GM12874 (cell line): ENCODE measurements at regions not wholly inside any gene's neighbourhood (a gene's known extent, or its start where the extent isn't known, plus 50 kb on each side); places are given as distances from the start of the nearest gene placed in this dataset.

Source experiments
- CTCF ChIP-seq: IDR thresholded peaks from 2 replicates; pipeline ENCODE4 v1.5.1; 2011; ENCODE audit warnings: low read depth, mild to moderate bottlenecking, control low read depth, low read length, moderate library complexity; ENCODE audit not compliant: insufficient read depth

GRCh38 chr10:106267591-106267990 lies 896.9 kb downstream of the SORCS1 start:
- TF ChIP-seq CTCF: no peak

- no peak for TF ChIP-seq CTCF
Measured at GRCh38 chr10:106255111-106255678, 909.3 kb downstream of the SORCS1 start.

DNA sequence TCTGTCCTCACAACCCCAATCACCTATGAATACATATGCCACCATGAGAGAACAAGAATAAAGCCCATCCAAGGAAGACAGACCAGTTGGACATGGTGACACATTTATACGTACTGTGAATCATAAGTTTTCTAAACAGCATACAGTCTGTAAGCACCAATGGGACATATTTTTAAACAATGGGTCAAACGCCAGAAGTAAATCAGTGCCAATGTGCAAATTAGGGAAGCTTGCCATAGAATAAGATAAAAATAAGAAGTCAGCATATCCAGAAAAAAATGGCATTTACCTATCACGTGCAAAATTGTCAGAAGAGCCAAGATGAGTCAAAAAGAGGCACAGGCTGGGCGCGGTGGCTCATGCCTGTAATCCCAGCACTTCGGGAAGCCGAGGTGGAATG lies 910.4 kb downstream of the SORCS1 start:
- no peak for TF ChIP-seq CTCF

DNA sequence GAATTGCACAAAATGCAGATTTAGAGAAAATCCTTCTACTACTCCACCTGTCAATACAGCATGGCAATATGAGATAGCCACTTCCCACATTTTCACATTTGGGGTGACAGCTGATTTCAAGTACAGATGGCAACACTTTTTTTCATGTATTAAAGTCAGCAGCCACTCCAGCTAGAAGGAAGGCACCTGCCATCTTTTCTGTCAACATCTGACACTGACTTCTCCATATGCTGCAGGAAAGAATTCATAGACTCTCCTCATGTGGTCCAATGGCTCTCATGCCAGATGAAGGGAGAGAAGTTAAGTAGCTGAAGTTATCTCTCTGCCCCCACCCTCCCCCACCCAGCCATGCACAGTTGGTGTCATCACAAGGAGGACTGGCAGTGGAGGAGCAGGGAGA lies 912.0 kb downstream of the SORCS1 start:
- TF ChIP-seq CTCF: no peak

DNA sequence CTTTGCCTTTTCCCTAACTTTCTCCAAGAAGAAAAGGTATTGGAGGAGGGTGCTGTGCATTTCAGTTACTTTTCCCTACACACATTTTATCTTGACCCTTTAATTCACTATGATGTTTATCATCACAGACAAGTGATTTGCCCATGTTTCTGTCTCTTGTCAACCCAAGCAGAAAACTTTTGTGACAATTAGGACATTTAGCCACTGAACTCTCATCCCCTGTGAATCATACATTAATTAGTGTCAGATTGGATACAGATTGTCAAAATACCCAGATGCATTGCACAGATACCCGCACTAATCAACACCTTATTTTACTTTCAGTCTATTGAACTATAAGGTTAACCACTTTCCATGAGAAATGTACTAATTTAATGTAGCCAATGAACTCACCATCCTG lies 912.9 kb downstream of the SORCS1 start:
- TF ChIP-seq CTCF: no peak

GRCh38 chr10:106242301-106242700 lies 922.2 kb downstream of the SORCS1 start:
- no peak for TF ChIP-seq CTCF

- no peak for TF ChIP-seq CTCF
Measured at GRCh38 chr10:106226828-106227227, 937.7 kb downstream of the SORCS1 start.

DNA sequence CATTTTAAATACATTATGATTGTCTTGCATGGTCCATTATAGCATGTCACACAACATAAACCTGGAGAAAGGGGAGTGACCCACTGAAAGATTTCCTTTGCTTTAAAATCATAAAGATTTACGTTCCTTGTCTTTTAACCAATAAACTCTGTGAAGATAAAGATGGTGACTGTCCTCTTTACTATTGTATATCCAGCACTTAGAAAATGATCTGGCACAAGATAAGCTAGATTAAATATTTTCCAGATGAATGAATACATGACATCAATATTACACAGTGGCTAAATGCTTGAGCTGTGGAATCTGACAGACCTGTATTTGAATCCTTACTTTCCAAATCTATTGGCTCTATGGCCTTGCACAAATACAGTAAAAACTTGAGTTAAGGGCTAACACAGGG lies 938.4 kb downstream of the SORCS1 start:
- TF ChIP-seq CTCF: no peak
